Fibroblast of skin of right quadriceps (primary cell): ENCODE measurements at regions not wholly inside any gene's neighbourhood (a gene's known extent, or its start where the extent isn't known, plus 50 kb on each side); places are given as distances from the start of the nearest gene placed in this dataset.

Source experiments
- DNase-seq: peaks from one replicate; pipeline ENCODE4 v3.0.0-alpha.2; 2013

- DNase-seq, result no peak
These were observed 176.0 kb upstream of the RPL38 start for GRCh38 chr17:74027444-74027843.

GRCh38 chr17:74028354-74029116 is 174.9 kb upstream of the RPL38 start:
- DNase-seq, result no peak

DNA sequence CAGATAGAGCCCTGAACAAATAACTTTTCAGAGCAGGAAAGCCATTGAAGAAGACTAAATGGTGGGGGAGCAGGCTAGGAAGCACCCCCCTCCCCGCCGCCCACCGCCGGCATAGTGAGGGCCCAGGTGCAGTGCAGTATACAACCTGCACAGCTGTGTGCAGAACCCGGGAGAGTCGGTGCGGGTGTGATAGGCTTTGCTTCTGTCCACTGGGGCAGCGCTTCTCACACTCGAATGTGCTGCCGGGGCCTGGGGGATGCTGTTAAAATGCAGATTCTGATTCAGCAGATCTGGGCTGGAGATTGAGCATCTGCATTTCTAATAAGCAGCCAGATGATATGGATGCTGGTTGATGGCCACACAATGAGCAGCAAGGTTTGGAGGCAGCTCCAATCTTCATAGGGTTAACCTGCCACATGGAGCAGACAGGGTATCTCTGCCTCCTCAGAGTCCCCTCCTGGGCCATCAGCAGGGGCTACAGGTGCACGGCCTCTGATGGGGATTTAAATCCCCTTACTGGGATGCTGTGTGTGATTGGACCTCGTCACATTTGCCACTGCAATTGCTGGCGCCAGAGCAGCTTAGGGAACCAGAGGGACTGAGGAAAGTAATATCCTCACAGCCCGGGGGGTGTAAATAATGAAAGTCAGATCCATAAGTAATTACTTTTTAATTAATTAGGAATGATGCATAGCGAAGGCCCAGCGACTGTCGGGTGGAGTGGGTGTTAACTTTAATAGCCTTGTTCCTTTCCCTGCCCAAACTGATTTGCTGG is 172.0 kb upstream of the RPL38 start:
- DNase-seq, result no peak

GRCh38 chr17:74032222-74032621 is 171.3 kb upstream of the RPL38 start:
- no peak for DNase-seq

DNA sequence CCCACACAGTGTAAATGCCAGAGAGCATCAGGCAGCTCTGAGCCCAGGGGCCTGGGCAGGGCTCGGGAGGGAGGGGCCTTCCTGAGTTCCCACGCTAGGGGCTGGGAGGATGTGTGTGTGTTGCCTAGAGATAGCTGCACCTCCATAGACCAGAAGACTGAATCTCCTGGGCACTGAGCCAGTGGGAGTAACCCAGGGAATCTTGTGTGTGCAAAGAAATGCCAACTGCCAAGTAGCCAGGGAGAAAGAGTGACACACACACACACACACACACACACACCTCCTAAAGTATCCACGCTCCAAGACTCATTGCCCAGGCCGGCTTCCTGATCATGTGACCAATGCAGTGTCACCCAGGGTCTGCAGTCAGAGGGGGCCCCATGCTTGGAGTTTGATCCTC is 166.2 kb upstream of the RPL38 start:
- DNase-seq, result peak; percentile 35

GRCh38 chr17:74040291-74040690 is 163.2 kb upstream of the RPL38 start:
- no peak for DNase-seq

- no peak for DNase-seq
These were observed 162.7 kb upstream of the RPL38 start for GRCh38 chr17:74040729-74041128.

- DNase-seq, result no peak
These were observed 161.4 kb upstream of the RPL38 start for GRCh38 chr17:74041869-74042640.

- peak; percentile 93 for DNase-seq
These were observed 160.6 kb upstream of the RPL38 start for GRCh38 chr17:74042744-74043486.

DNA sequence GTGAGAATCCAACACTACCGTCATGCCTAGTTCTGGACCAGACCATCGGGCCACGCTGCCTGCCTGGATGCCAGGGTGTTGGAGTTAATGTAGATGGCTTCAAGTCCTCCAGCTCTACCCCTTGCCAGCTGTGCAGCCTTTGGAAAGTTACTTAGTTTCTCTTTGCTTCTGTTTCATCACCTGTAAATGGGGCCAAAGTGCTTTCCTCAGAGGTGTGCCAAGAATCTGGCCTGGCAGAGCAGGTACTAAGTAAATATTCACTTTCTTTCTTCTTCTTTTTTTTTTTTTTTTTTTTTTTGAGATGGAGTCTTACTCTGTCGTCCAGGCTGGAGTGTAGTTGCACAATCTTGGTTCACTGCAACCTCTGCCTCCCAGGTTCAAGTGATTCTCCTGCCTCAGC is 159.5 kb upstream of the RPL38 start:
- no peak for DNase-seq

DNA sequence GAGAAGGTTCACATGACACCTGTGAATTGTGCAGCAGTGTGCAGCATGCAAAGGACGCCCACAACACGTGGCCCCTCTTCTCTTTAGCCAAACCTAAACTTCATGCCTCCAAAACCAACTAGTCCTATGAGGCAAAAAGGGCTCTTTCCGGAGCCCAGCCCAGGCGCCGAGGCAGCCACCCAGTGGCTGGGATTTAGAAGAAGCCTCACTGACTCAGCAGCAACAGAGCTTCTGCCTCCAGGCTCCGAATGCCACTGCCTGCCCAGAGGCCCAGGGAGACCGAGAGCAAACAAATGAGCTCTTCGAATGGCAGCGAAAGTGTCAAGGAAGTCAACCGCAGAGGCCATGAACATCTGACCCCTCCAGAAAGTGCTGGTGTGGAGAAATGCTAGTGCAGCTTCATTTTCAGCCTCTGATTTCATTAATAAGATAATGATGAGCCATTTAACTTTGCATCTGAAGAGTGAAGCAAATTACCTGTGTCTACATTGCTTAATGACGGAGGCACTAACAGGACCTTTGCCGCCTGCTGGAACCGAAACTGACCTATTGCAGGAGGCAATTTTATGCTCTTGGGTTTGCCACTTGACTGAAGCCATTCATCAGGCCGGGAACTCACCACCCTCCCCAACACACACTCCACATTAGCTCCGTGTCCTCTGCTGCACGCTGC is 157.7 kb upstream of the RPL38 start:
- DNase-seq, result no peak

- DNase-seq, result no peak
These were observed 154.1 kb upstream of the RPL38 start for GRCh38 chr17:74049167-74049966.

DNA sequence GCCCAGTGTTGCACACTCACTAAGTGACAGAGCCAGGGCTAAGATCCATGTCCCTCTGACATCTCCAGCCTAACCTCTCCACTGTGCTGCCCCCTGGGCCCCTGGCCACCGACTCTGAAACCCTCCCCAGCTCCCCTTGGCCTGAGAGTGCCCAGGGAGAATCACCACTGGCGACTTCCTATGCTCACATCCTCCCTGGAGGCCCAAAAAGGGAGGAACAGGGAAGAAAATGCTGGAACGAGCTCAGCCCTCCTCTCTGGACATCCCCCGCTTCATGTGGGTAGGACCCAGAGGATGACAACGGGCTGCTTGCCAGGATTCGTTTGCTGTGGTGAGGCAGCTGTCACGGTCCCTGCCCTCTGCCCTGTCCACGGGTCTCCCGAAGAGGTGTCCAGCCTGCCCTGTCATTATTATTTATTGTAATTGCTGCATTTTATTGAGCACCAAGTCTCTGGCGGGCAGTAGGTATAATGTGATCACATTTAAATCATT is 153.5 kb upstream of the RPL38 start:
- DNase-seq, result no peak

DNA sequence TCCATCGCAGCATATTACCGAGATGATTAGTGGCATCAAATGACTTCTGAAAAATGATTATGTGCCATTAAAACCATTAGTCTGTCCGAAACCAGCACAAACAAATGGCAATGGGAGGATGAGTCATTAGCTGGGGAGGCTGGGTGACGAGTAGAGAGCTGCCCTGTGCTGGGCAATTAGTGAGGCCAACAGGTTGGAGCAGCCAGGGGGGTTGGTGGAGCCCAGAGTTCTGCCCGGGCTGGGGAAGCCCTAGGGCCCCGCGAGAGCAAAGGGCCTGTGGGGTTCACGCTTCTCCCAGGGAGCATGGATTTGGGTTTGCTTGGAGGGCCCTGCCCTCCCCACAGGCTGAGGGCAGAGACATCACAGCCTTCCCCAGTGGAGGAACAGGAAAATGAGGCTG is 152.1 kb upstream of the RPL38 start:
- no peak for DNase-seq

DNA sequence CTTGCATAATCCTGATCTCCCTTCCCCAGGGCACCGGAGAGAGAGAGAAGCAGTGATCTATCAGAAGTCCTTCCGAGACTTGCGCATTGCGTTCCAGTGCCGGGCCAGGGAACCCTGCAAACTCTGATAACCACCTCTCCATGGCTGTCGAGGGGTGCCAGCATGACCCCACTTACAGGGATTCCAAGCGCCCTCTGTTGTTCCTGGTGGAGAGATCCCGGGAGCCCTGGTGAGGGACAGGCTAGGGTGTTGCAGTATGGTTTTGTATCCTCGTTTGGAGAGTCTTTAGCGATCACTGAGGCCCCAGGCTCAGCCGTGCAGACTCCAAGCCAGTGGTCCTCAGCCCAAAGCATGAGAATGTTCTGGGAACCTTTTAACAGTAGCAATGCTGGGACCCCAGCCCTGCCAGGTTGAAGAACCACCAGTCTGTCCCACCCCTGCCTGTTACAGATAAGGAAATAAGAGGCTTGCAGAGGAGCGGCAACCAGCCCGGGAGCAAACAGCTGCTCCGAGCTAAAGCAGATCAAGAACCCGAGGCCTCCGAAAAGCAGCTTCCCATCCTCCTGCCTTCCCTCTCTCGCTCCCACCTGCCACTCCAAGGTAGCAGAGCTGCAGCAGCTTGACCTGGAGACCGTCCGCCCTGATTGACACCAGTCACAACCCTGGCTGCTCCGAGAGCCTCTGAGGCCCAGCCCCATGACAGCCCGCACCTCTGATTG is 150.3 kb upstream of the RPL38 start:
- DNase-seq, result no peak

DNA sequence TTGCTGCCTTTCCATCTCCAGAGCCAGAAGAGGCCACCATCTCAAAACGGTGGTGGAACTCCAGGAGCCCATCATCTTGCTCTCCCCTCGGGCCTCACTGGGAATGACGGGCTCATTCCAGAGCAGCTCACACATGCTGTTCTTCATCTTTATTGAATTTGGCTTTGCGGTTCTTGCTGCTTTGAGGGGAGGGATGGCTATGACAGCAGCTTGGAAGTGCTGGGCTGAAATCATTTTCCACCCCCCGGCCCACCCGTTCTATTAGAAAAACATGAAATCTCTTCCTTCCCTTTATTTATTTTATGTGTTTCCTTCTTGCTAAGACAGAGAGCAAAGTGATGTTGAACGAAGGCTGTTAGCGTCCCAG is 149.8 kb upstream of the RPL38 start:
- DNase-seq, result no peak

DNA sequence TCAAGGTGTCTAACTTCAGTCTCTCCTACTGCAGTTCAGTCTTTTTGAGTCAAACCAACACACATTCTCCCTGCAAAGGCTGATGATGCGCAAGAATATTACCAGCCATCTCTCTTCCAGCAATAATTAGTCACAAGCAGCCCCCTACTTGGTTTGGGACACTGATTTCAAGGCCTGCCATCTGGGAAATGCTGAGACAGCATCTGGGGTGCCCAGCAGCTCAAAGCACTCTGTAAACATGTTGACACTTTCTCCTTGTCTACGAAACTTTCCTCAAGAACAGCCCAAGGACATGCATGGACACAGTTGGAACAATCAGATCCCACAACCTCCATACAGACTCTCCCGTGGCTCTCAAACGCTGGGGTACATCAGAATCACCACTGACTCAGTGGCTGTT is 149.2 kb upstream of the RPL38 start:
- no peak for DNase-seq

GRCh38 chr17:74055508-74056160 is 147.8 kb upstream of the RPL38 start:
- no peak for DNase-seq

- no peak for DNase-seq
These were observed 143.8 kb upstream of the RPL38 start for GRCh38 chr17:74059479-74060240.
